Right cardiac atrium (tissue), 5 donors: ENCODE measurements at regions not wholly inside any gene's neighbourhood (a gene's known extent, or its start where the extent isn't known, plus 50 kb on each side); places are given as distances from the start of the nearest gene placed in this dataset.

ENCODE experiments used
- ATAC-seq, 2 donors: fragments of 200-7000 bp; cut with Tn5 transposase; one replicate each; pipeline versions ENCODE4 v1.8.0 to v1.9.1; 2020; ENCODE audit warnings: moderate library complexity in 2 of 2, mild to moderate bottlenecking in 1 of 2
- DNase-seq, 3 donors: peaks; one replicate each; pipeline ENCODE4 v3.0.0-alpha.2; 2020
- H3K27ac ChIP-seq: one replicate; pipeline ENCODE4 v1.5.1; 2013; ENCODE audit warnings: mild to moderate bottlenecking, low read length, control low read depth, moderate library complexity
- H3K27me3 ChIP-seq: one replicate; pipeline ENCODE4 v1.6.1; 2013; ENCODE audit not compliant: control insufficient read depth, insufficient read depth
- H3K4me1 ChIP-seq: one replicate; pipeline ENCODE4 v1.6.1; 2013; ENCODE audit warnings: low read length; ENCODE audit not compliant: control insufficient read depth, insufficient read depth
- H3K4me3 ChIP-seq: one replicate; pipeline ENCODE4 v1.5.1; 2013; ENCODE audit warnings: low read length, control low read depth
- H3K9me3 ChIP-seq: one replicate; pipeline ENCODE4 v1.6.1; 2013; ENCODE audit warnings: low read length; ENCODE audit not compliant: control insufficient read depth
- WGBS: extraction: QIAGEN DNeasy Blood & Tissue Kit; methylation state at CpG from one replicate; pipeline ENCODE4 v1.1.7; 2013; 5-methylcytosine and 5-hydroxymethylcytosine counted together
- intact Hi-C, 4 donors: fragments of 100-400 bp; cut with DNase I; formaldehyde crosslinking; loops; one replicate each; pipeline versions ENCODE4 v1.11.0 to v1.14.0; 2022 to 2023
- donor health status: healthy with polysubstance abuse.
- donor health status: DM: no; HTN: yes; CAD: no.
- donor health status: DM: no; HTN: no; CAD: no.
- donor health status: DM: no; HTN: yes; CAD: no; lungs with severe emphysema.
- donor health status: DM: yes; HTN: yes; CAD: no.

GRCh38 chr6:67680297-67680932 is 954.7 kb upstream of the ADGRB3 start:
- Histone ChIP-seq H3K27me3 (no peaks in the 10 kb centered on the region), H3K4me3 (no peak overlapping the region), H3K9me3 (no peaks in the 10 kb centered on the region), H3K27ac (no peak overlapping the region), H3K4me1 (no peaks in the 10 kb centered on the region)
- ATAC-seq (no peak), DNase-seq (no peak)
- 64% methylated on average over 2 of the region's 2 CpGs for WGBS
- intact Hi-C loops, result no loop called here

GRCh38 chr6:67679566-67680296 is 955.4 kb upstream of the ADGRB3 start:
- ATAC-seq, result no peak
- H3K27ac ChIP-seq, result no peak overlapping the region
- no peak overlapping the region for H3K4me3 ChIP-seq
- no peaks in the 10 kb centered on the region for H3K4me1 ChIP-seq
- no peak for DNase-seq
- H3K9me3 ChIP-seq, result no peaks in the 10 kb centered on the region
- no peaks in the 10 kb centered on the region for H3K27me3 ChIP-seq
- intact Hi-C loops, result no loop called here
- WGBS, result 72% methylated on average over 3 of the region's 3 CpGs

DNA sequence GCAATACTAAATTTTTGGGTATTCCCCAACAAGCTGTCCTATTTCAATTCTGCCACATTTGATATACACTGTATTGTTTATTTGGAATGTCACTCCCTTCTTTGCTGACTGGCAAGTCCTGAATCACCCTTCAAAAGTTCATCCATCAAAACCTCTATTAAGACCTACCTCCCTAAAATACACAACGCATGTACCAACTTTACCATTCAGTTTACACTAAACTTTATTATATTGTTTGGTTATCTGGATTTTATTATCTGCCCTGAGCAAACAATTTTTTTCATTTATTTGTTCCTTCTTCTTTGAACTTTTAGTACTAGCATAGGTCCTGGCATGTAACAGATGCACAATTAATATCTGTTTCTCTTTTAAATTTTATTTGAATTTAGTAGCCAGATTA is 958.2 kb upstream of the ADGRB3 start:
- H3K4me3 ChIP-seq, result no peak overlapping the region
- no peaks in the 10 kb centered on the region for H3K9me3 ChIP-seq
- intact Hi-C loops, result no loop called here
- no peak for DNase-seq
- no peak for ATAC-seq
- H3K27ac ChIP-seq, result no peak overlapping the region
- H3K27me3 ChIP-seq, result no peaks in the 10 kb centered on the region
- no peaks in the 10 kb centered on the region for H3K4me1 ChIP-seq
- 91% methylated on average over 1 of the region's 1 CpG for WGBS

- Histone ChIP-seq H3K27me3 (no peaks in the 10 kb centered on the region), H3K27ac (no peak overlapping the region), H3K9me3 (no peaks in the 10 kb centered on the region), H3K4me3 (no peak overlapping the region), H3K4me1 (no peaks in the 10 kb centered on the region)
- WGBS, result 77% methylated on average over 2 of the region's 2 CpGs
- no peak for ATAC-seq
- intact Hi-C loops, result no loop called here
- DNase-seq, result no peak
These were observed 967.3 kb upstream of the ADGRB3 start for GRCh38 chr6:67667637-67668422.

GRCh38 chr6:67666177-67666964 is 968.7 kb upstream of the ADGRB3 start:
- intact Hi-C loops, result no loop called here
- no peak for DNase-seq

DNA sequence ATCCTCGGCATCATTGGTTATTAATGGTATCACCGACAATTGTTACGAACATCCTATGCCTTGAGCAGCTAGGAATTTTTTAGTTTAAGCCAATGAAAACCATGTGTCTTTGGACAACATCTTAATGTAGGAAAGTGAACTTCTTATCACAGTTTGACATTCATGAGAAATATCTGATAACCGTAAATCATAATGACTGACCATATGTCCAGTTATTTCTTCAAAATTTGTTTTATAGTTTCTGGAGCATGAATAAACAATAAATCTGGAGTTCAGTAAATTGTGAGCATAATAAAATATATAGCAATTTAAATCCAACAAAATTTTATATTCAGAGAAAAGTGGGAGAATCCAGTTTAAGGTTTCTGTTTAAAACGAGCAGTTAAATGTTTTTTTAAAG is 970.1 kb upstream of the ADGRB3 start:
- no peak for ATAC-seq
- no peaks in the 10 kb centered on the region for H3K4me1 ChIP-seq

More at GRCh38 chr6:67666177-67666964, 968.7 kb upstream of the ADGRB3 start:
- Histone ChIP-seq H3K4me1 (no peaks in the 10 kb centered on the region), H3K27me3 (no peaks in the 10 kb centered on the region), H3K27ac (no peak overlapping the region), H3K9me3 (no peaks in the 10 kb centered on the region), H3K4me3 (no peak overlapping the region)
- ATAC-seq, result no peak
- WGBS, result 61% methylated on average over 4 of the region's 4 CpGs

GRCh38 chr6:67663105-67663895 is 971.8 kb upstream of the ADGRB3 start:
- no peaks in the 10 kb centered on the region for H3K4me1 ChIP-seq
- no peak overlapping the region for H3K4me3 ChIP-seq
- H3K27ac ChIP-seq, result no peak overlapping the region
- H3K27me3 ChIP-seq, result no peaks in the 10 kb centered on the region
- DNase-seq (peak in 2 of 3 donors; percentile 21 to 32), ATAC-seq (no peak)
- H3K9me3 ChIP-seq, result no peaks in the 10 kb centered on the region
- WGBS, result 91% methylated on average over 11 of the region's 11 CpGs
- intact Hi-C loops, result no loop called here

More for the DNA sequence above, 970.1 kb upstream of the ADGRB3 start:
- Histone ChIP-seq H3K9me3 (no peaks in the 10 kb centered on the region), H3K27me3 (no peaks in the 10 kb centered on the region), H3K27ac (no peak overlapping the region), H3K4me3 (no peak overlapping the region)
- intact Hi-C loops, result no loop called here
- WGBS, result 76% methylated on average over 5 of the region's 5 CpGs
- no peak for DNase-seq

DNA sequence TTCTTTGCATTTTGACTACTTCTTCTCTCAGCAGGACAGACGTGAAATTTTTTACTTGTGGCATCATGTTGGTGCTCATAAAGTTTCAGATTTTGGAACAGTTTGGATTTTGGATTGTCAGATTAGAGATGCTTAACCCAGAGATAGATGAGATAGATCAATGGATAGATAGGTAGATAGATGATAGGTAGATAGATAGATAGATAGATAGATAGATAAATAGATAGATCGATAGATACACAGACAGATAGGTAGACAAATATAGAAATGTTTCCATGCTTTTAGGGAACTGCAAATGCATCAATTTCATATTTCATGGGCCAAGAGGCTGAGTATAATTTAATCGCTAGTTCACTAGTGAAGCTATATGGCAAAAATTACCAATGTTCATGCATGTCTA is 981.5 kb upstream of the ADGRB3 start:
- Histone ChIP-seq H3K27me3 (no peaks in the 10 kb centered on the region), H3K4me1 (no peaks in the 10 kb centered on the region), H3K4me3 (no peak overlapping the region), H3K9me3 (no peaks in the 10 kb centered on the region), H3K27ac (no peak overlapping the region)
- intact Hi-C loops, result no loop called here
- ATAC-seq (no peak), DNase-seq (no peak)
- WGBS, result 81% methylated on average over 3 of the region's 3 CpGs

DNA sequence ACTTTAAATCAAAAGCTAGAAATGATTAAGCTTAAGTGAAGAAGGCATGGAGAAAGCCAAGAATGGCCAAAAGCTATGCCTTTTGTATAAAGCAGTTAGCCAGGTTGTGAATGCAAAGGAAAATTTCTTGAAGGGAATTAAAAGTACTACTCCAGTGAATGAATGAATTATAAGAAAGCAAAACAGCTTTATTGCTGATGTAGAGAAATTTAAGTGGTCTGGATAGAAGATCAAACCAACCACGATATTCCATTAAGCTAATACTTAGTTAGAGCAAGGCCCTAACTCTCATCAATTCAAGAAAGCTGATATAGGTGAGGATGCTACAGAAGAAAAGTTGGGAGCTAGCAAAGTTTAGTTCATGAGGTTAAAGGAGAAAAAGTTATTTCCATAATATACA is 988.5 kb upstream of the ADGRB3 start:
- Histone ChIP-seq H3K9me3 (no peaks in the 10 kb centered on the region), H3K27ac (no peak overlapping the region), H3K27me3 (no peaks in the 10 kb centered on the region), H3K4me1 (no peaks in the 10 kb centered on the region), H3K4me3 (no peak overlapping the region)
- intact Hi-C loops, result no loop called here
- DNase-seq (no peak), ATAC-seq (no peak)
- 85% methylated on average over 1 of the region's 1 CpG for WGBS

- Histone ChIP-seq H3K4me3 (no peak overlapping the region), H3K27ac (no peak overlapping the region), H3K27me3 (no peaks in the 10 kb centered on the region), H3K9me3 (no peaks in the 10 kb centered on the region), H3K4me1 (no peaks in the 10 kb centered on the region)
- 56% methylated on average over 1 of the region's 1 CpG for WGBS
- intact Hi-C loops, result no loop called here
- ATAC-seq (no peak), DNase-seq (no peak)
These were observed 991.8 kb upstream of the ADGRB3 start for GRCh38 chr6:67643281-67643680.
